Thymus (tissue), 11 donors: ENCODE measurements at regions not wholly inside any gene's neighbourhood (a gene's known extent, or its start where the extent isn't known, plus 50 kb on each side); places are given as distances from the start of the nearest gene placed in this dataset.
"Not testable (repeated sequence)": the region's sequence is repeated elsewhere in the genome, so short reads cannot be mapped to it uniquely, and the experiment has no call there.

Source experiments
- DNase-seq, 9 donors: peaks; one replicate each; pipeline ENCODE4 v3.0.0-alpha.2; 2013; ENCODE audit warnings: low spot score in 9 of 9, low read depth in 6 of 9, missing footprints in 1 of 9
- H3K27ac ChIP-seq, 2 donors: one replicate each; pipeline ENCODE4 v1.5.1; 2013; ENCODE audit warnings: control low read depth in 1 of 2, low read depth in 1 of 2, low read length in 1 of 2, mild to moderate bottlenecking in 1 of 2, moderate library complexity in 1 of 2
- H3K27me3 ChIP-seq, 2 donors: one replicate each; pipeline ENCODE4 v1.5.1; 2013; ENCODE audit warnings: low read length in 1 of 2; ENCODE audit not compliant: control insufficient read depth in 2 of 2, insufficient read depth in 1 of 2
- H3K36me3 ChIP-seq, 2 donors: one replicate each; pipeline ENCODE4 v1.5.1; 2013; ENCODE audit warnings: low read length in 1 of 2, mild to moderate bottlenecking in 1 of 2, moderate library complexity in 1 of 2; ENCODE audit not compliant: control insufficient read depth in 2 of 2, insufficient read depth in 2 of 2
- H3K4me1 ChIP-seq, 2 donors: one replicate each; pipeline ENCODE4 v1.5.1; 2013; ENCODE audit warnings: low read length in 2 of 2; ENCODE audit not compliant: control insufficient read depth in 2 of 2, insufficient read depth in 2 of 2
- H3K4me3 ChIP-seq, 2 donors: one replicate each; pipeline ENCODE4 v1.5.1; 2013; ENCODE audit warnings: low read length in 2 of 2, control low read depth in 1 of 2, mild to moderate bottlenecking in 1 of 2
- H3K9me3 ChIP-seq, 2 donors: one replicate each; pipeline ENCODE4 v1.5.1; 2013; ENCODE audit warnings: low read length in 1 of 2, mild to moderate bottlenecking in 1 of 2; ENCODE audit not compliant: control insufficient read depth in 2 of 2, insufficient read depth in 1 of 2
- WGBS: extraction: QIAGEN DNeasy Blood & Tissue Kit; methylation state at CpG from one replicate; pipeline ENCODE4 v1.1.7; 2013; 5-methylcytosine and 5-hydroxymethylcytosine counted together
- donor health status: healthy.

DNA sequence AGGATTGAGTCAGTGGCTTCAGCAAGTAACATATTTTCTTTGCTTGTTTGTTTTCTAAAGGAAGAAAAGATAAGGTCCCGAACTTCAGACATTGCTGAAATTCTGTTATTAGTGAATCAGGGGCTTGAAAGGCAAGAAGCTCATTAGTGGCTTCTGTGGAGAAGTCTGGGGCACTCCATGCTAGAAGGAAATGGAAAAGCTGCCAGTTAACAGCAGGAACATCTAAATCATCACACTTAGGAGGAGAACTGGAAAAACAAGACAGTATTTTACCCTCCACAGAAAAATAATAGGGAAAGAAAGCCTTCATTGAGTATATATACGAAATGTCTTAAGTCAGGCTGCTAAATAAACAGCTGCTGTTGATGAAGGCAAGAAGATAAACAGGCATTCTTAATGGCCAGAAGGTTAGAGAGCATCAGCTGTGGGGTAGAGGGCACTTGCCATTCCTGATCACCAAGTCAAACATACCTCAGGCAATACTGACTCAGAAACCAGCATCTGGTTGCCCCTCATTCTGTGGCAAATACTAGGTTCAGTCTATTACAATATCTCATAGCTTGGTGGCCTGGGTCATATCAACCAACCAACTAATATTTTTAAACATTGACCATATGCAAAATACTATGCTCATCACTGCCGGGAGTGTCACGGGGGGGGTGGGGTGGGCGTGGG, 143.2 kb upstream of the TENT5A start:
- no peak for DNase-seq
- Histone ChIP-seq H3K4me1 (no peaks in the 10 kb centered on the region), H3K4me3 (no peak overlapping the region), H3K27me3 (no peaks in the 10 kb centered on the region), H3K36me3 (no peaks in the 10 kb centered on the region), H3K9me3 (no peaks in the 10 kb centered on the region), H3K27ac (no peak overlapping the region)
- 88% methylated on average over 5 of the region's 5 CpGs for WGBS

DNA sequence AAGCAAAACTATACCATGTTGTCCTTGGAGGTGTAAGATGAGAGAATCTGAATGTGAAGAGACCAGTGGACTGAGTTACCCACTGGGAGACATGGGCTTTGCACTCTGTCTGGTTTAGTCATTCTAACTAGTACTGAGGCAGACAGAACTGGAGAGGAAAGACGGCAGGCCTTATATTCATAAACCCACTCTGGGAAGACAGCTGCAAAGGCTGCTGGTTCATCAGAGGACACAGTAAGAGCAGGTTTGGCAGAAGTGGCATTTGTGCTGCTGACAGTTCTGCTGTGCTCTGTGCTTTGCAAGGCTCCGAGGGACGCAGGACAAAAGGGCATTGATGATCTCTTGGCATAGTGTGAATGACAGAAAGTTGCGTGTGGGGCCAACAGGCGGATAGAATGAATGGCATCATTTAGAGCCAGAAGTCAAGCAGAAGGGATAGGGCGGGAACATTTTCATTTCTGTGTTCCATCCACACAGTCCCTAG, 142.3 kb upstream of the TENT5A start:
- H3K9me3 ChIP-seq, result no peaks in the 10 kb centered on the region
- H3K36me3 ChIP-seq, result no peaks in the 10 kb centered on the region
- 93% methylated on average over 6 of the region's 6 CpGs for WGBS
- H3K4me3 ChIP-seq, result no peak overlapping the region
- no peak overlapping the region for H3K27ac ChIP-seq
- no peak for DNase-seq
- no peaks in the 10 kb centered on the region for H3K4me1 ChIP-seq
- H3K27me3 ChIP-seq, result no peaks in the 10 kb centered on the region

DNA sequence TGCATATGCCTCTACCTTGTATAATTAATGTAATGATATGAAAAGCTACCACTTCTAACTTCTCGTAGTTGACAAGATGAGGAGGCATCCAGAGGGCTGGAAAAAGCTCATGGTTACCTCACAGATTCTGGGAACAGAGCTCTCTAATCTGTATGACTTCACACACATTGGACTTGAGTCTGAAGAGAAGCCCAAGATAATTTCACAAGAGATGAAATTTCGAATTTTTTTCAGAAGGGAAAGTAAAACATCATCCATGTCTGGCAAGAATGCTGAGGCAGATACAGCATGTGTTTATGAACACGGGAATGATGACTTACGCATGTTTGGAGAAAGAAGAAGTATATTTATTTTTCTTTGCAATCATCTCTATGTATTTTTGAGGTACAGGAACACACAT, 141.8 kb upstream of the TENT5A start:
- Histone ChIP-seq H3K4me3 (no peak overlapping the region), H3K27ac (no peak overlapping the region), H3K4me1 (no peaks in the 10 kb centered on the region), H3K36me3 (no peaks in the 10 kb centered on the region), H3K27me3 (no peaks in the 10 kb centered on the region), H3K9me3 (no peaks in the 10 kb centered on the region)
- DNase-seq, result no peak
- WGBS, result 82% methylated on average over 4 of the region's 4 CpGs

GRCh38 chr6:81892891-81893290, 140.4 kb upstream of the TENT5A start:
- WGBS, result 93% methylated on average over 3 of the region's 3 CpGs
- Histone ChIP-seq H3K9me3 (no peaks in the 10 kb centered on the region), H3K27ac (no peak overlapping the region), H3K27me3 (no peaks in the 10 kb centered on the region), H3K4me1 (no peaks in the 10 kb centered on the region), H3K4me3 (no peak overlapping the region), H3K36me3 (no peaks in the 10 kb centered on the region)
- DNase-seq, result no peak

GRCh38 chr6:81891874-81892273, 139.4 kb upstream of the TENT5A start:
- Histone ChIP-seq H3K4me1 (no peaks in the 10 kb centered on the region), H3K9me3 (no peaks in the 10 kb centered on the region), H3K27ac (no peak overlapping the region), H3K27me3 (no peaks in the 10 kb centered on the region), H3K4me3 (no peak overlapping the region), H3K36me3 (no peaks in the 10 kb centered on the region)
- 95% methylated on average over 5 of the region's 5 CpGs for WGBS
- no peak for DNase-seq

GRCh38 chr6:81890846-81891245, 138.4 kb upstream of the TENT5A start:
- H3K36me3 ChIP-seq, result no peaks in the 10 kb centered on the region
- WGBS, result 94% methylated on average over 2 of the region's 2 CpGs
- no peaks in the 10 kb centered on the region for H3K4me1 ChIP-seq

GRCh38 chr6:81889377-81890053, 137.0 kb upstream of the TENT5A start:
- DNase-seq, result no peak
- Histone ChIP-seq H3K4me1 (no peaks in the 10 kb centered on the region), H3K27me3 (no peaks in the 10 kb centered on the region), H3K4me3 (no peak overlapping the region), H3K9me3 (no peaks in the 10 kb centered on the region), H3K36me3 (no peaks in the 10 kb centered on the region), H3K27ac (no peak overlapping the region)
- WGBS, result 96% methylated on average over 6 of the region's 6 CpGs

More at GRCh38 chr6:81890846-81891245, 138.4 kb upstream of the TENT5A start:
- Histone ChIP-seq H3K4me3 (no peak overlapping the region), H3K9me3 (no peaks in the 10 kb centered on the region), H3K27ac (no peak overlapping the region), H3K27me3 (no peaks in the 10 kb centered on the region)
- no peak for DNase-seq

GRCh38 chr6:81886909-81887308, 134.4 kb upstream of the TENT5A start:
- H3K9me3 ChIP-seq, H3K27me3 ChIP-seq, H3K4me1 ChIP-seq, H3K36me3 ChIP-seq, H3K27ac ChIP-seq, DNase-seq, H3K4me3 ChIP-seq: not testable (repeated sequence)
- WGBS, result 99% methylated on average over 1 of the region's 1 CpG

GRCh38 chr6:81886157-81886556, 133.7 kb upstream of the TENT5A start:
- Histone ChIP-seq H3K4me3 (no peak overlapping the region), H3K9me3 (no peaks in the 10 kb centered on the region), H3K27me3 (no peaks in the 10 kb centered on the region), H3K36me3 (no peaks in the 10 kb centered on the region), H3K27ac (no peak overlapping the region), H3K4me1 (no peaks in the 10 kb centered on the region)
- no peak for DNase-seq
- 89% methylated on average over 2 of the region's 2 CpGs for WGBS
